Prostate gland (tissue), 2 donors: ENCODE measurements at regions not wholly inside any gene's neighbourhood (a gene's known extent, or its start where the extent isn't known, plus 50 kb on each side); places are given as distances from the start of the nearest gene placed in this dataset.

ENCODE experiments used
- DNase-seq: peaks from one replicate; pipeline ENCODE4 v3.0.0-alpha.2; 2019; ENCODE audit warnings: low spot score
- H3K27ac ChIP-seq, 2 donors: fragments of 200-600 bp; sonication (generic); 2 replicates each; pipeline ENCODE4 v1.5.1; 2017 to 2019
- H3K27me3 ChIP-seq: fragments of 200-600 bp; sonication (generic); replicated peaks from 2 replicates; pipeline ENCODE4 v1.5.1; 2019; ENCODE audit not compliant: insufficient read depth
- H3K36me3 ChIP-seq, 2 donors: fragments of 200-600 bp; sonication (generic); 1 replicate in 1 of 2; 2 replicates in 1 of 2; pipeline versions ENCODE4 v1.5.1 to v1.8.1; 2017 to 2019
- H3K4me1 ChIP-seq: fragments of 200-600 bp; sonication (generic); replicated peaks from 2 replicates; pipeline ENCODE4 v1.5.1; 2019
- H3K4me3 ChIP-seq, 2 donors: fragments of 200-600 bp; sonication (generic); 2 replicates each; pipeline ENCODE4 v1.5.1; 2017 to 2019
- H3K9me3 ChIP-seq: fragments of 200-600 bp; sonication (generic); 2 replicates; pipeline ENCODE4 v1.5.1; 2017
- CTCF ChIP-seq, 4 experiments: fragments of 200-600 bp in 2 of 4; fragments of 450-650 bp in 2 of 4; sonication (generic) in 2 of 4; IDR thresholded peaks; 1 replicate in 3 of 4; 2 replicates in 1 of 4; pipeline ENCODE4 v1.5.1; 2016 to 2019; ENCODE audit warnings: antibody characterized with exemption in 4 of 4, mild to moderate bottlenecking in 2 of 4, moderate library complexity in 2 of 4
- POLR2A ChIP-seq: fragments of 450-650 bp; IDR thresholded peaks from one replicate; pipeline ENCODE4 v1.6.1; 2016; ENCODE audit warnings: antibody characterized with exemption, mild to moderate bottlenecking
- POLR2AphosphoS5 ChIP-seq: sonication (generic); formaldehyde crosslinking; IDR thresholded peaks from one replicate; pipeline ENCODE4 v1.6.1; 2017; ENCODE audit warnings: antibody characterized with exemption
- WGBS: methylation state at CpG from one replicate; pipeline ENCODE4 v1.1.5; 2018; 5-methylcytosine and 5-hydroxymethylcytosine counted together
- intact Hi-C: fragments of 100-400 bp; cut with DNase I; formaldehyde crosslinking; loops from one replicate; pipeline ENCODE4 v1.14.2; 2022

GRCh38 chr9:135186248-135187164 is 99.0 kb downstream of the OLFM1 start:
- no peak for DNase-seq
- H3K36me3 ChIP-seq: no peaks in the 10 kb centered on the region
- H3K27ac ChIP-seq: no peak overlapping the region
- intact Hi-C loops: no loop called here
- no peak overlapping the region for H3K4me3 ChIP-seq
- no peaks in the 10 kb centered on the region for H3K9me3 ChIP-seq
- WGBS: 37% methylated on average over 25 of the region's 25 CpGs
- no peaks in the 10 kb centered on the region for H3K27me3 ChIP-seq
- no peak for TF ChIP-seq CTCF (IDR thresholded peaks at IDR 0.05)
- TF ChIP-seq POLR2A: no peak
- TF ChIP-seq POLR2AphosphoS5: no peak
- no peaks in the 10 kb centered on the region for H3K4me1 ChIP-seq

DNA sequence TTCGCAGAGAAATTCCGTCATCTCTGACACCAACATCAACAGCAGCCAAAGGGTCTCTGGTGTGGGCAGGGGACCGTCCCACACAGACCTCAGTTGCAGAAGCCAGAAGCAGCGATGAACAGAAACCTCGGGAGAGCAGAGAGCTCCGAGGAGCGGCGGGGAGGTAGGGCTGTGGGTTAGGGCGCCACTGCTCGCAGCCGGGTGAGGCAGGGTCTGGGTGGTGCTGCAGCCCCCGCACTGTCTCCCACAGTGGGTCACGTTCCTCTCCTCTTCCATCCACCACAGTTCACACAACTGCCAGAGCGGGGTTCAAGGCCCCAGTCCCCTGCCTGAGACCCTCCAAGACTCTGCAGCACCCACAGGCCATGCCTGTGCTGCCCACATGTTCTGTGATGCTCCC is 99.9 kb downstream of the OLFM1 start:
- Histone ChIP-seq H3K27ac (no peak overlapping the region), H3K4me1 (no peaks in the 10 kb centered on the region), H3K27me3 (no peaks in the 10 kb centered on the region), H3K4me3 (no peak overlapping the region), H3K9me3 (no peaks in the 10 kb centered on the region), H3K36me3 (no peaks in the 10 kb centered on the region)
- TF ChIP-seq CTCF (IDR thresholded peaks at IDR 0.05) (no peak), POLR2AphosphoS5 (no peak), POLR2A (no peak)
- WGBS: 43% methylated on average over 14 of the region's 14 CpGs
- DNase-seq: no peak
- intact Hi-C loops: no loop called here

DNA sequence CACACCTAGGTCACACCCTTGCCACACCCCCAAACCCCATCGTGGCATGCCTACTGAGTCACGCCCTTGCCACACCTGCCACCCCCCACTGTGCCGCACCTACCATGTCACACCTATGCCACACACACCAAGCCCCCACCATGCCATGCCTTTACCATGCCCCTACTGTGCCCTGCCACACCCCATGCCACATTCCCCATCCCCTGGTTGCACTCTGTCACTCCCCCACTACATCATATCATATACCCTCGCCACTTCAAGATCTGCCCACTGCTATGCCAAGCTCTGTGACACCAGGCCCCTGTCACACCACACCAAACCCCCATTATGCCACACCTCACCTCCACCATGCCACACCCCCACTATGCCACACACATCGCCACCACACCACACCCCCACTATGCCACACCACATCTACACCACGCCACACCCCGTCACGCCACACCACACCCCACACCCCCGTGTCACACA is 101.2 kb downstream of the OLFM1 start:
- H3K36me3 ChIP-seq: no peaks in the 10 kb centered on the region
- WGBS: 88% methylated on average over 9 of the region's 9 CpGs
- H3K27ac ChIP-seq: no peak overlapping the region
- no peak for DNase-seq
- TF ChIP-seq POLR2AphosphoS5 (no peak), POLR2A (no peak), CTCF (IDR thresholded peaks at IDR 0.05) (no peak)
- peaks cover 6% of the 10 kb centered on the region for H3K27me3 ChIP-seq
- no peaks in the 10 kb centered on the region for H3K4me1 ChIP-seq
- intact Hi-C loops: no loop called here
- H3K9me3 ChIP-seq: no peaks in the 10 kb centered on the region
- no peak overlapping the region for H3K4me3 ChIP-seq

DNA sequence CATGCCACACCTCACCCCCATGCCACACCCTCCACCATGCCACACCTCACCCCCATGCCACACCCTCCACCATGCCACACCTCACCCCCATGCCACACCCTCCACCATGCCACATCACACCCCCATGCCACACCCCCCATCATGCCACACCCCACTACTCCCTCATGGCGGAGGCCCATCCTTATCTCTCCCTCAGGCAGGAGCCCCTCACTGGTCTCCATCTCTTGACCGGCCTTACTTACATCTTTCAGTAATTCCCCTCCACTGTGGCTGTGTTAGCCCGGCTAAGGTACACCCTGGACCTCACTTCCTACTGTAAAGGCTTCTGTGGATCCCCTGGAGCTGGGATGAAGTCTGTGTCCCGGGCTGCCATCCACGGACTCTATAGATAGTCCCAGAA is 102.0 kb downstream of the OLFM1 start:
- intact Hi-C loops: no loop called here
- Histone ChIP-seq H3K9me3 (no peaks in the 10 kb centered on the region), H3K4me3 (no peak overlapping the region), H3K27ac (no peak overlapping the region), H3K27me3 (peaks cover 6% of the 10 kb centered on the region), H3K4me1 (no peaks in the 10 kb centered on the region), H3K36me3 (no peaks in the 10 kb centered on the region)
- 93% methylated on average over 5 of the region's 5 CpGs for WGBS
- no peak for DNase-seq
- TF ChIP-seq POLR2A (no peak), POLR2AphosphoS5 (no peak), CTCF (IDR thresholded peaks at IDR 0.05) (no peak)
